GM08714 (cell line): ENCODE measurements at regions not wholly inside any gene's neighbourhood (a gene's known extent, or its start where the extent isn't known, plus 50 kb on each side); places are given as distances from the start of the nearest gene placed in this dataset.

ENCODE experiments used
- H3K4me3 ChIP-seq: fragments of 200-500 bp; sonication (Bioruptor generic); 2 replicates; pipeline ENCODE4 v1.5.1; 2014; ENCODE audit warnings: mild to moderate bottlenecking, low read length, inconsistent platforms
- ZNF274 ChIP-seq: IDR thresholded peaks from 2 replicates; pipeline ENCODE4 v1.6.1; 2012; ENCODE audit warnings: mild to moderate bottlenecking, low read depth, low read length

DNA sequence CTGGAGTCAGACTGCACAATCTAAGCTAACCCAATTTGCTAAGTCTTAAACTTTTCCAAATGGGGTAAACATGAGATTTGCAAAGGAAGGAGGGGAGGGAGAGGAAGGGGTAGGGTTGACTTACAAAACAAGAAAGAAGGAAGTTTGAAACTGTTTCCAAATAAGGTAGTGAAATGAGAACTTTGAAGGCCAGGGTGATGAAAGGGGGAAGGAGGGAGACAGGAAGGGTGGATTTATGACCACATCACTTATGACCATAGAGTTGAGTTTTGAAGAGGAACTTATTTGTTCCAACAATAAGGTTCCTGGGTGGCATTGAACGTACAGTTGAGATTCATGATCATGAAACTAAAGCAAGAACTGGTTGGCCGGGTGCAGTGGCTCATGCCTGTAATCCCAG lies 72.5 kb upstream of the DAPK1 start:
- no peak overlapping the region for H3K4me3 ChIP-seq

DNA sequence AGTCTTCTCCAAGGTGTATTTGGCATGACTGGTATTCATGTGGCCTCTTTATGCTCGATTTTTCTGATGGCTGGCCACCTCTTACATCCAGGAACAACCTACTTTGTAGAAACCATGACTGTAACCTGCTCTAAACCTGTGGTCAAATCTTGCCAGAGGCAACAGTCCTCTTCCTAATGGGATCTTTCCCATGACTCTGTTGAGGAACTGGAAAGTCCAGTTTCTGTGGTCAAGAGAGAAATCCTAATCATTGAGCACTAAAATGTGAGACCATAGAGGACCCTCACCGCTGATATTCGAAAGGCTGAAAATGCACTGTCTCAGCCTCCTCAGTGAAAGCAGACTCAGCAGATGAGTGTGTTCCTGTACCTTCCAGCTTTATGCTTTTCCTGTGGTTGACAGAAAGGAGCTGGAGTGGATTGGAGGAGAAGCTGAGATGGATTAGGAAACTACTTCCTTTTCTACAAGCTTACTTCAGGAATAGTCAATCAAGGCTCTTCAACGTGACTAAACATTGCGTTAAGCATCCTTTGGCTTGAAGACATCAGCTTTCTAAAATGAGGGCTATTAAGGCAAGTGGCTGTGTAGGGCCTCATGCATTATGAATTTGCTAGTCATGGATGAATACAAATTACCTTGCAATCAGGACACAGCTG lies 69.7 kb upstream of the DAPK1 start:
- no peak overlapping the region for H3K4me3 ChIP-seq
- TF ChIP-seq ZNF274: no peak

More for the DNA sequence above, 72.5 kb upstream of the DAPK1 start:
- no peak for TF ChIP-seq ZNF274

- no peak overlapping the region for H3K4me3 ChIP-seq
- TF ChIP-seq ZNF274: no peak
Measured at GRCh38 chr9:87428659-87429058, 69.0 kb upstream of the DAPK1 start.

- no peak for TF ChIP-seq ZNF274
- no peak overlapping the region for H3K4me3 ChIP-seq
Measured at GRCh38 chr9:87431837-87432236, 65.8 kb upstream of the DAPK1 start.

DNA sequence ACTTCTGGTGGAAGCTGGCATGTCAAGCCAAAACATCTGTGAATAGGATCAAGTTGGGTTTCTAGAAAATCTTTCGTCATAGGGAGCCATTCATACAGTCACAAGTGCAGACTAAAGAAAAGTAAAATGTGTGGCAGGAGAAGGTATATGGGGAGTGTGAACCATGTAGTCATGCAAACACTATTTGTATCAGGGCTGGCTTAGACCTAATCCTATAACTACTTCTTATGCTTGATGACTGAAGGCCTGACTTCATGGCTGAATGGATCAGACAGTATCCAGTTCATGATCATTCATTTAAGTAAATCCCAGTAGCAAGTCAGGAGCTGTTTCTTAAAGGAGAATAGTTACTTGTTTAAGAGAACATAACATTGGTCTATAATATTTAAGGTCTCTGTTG lies 63.8 kb upstream of the DAPK1 start:
- no peak for TF ChIP-seq ZNF274
- H3K4me3 ChIP-seq: no peak overlapping the region

DNA sequence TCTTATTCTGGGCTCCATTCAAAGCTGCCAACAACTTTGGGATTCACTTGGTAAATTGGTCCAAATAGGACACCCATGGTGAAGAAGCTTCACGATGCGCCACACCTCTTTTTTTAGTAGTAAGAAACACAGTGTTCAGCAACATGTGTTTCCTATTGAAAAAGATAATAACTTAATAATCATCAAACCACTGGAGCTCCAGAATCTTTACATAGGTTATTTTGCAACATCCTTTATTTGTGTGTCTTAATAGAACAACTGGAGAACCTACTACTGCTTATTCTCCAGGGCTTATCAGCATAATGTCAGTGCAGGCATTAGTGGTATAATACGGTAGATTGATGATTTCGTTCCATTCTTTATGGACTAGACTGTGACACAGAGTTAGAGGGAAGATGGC lies 63.3 kb upstream of the DAPK1 start:
- TF ChIP-seq ZNF274: no peak

GRCh38 chr9:87435189-87435880 lies 62.3 kb upstream of the DAPK1 start:
- TF ChIP-seq ZNF274: no peak
- no peak overlapping the region for H3K4me3 ChIP-seq

More for the DNA sequence above, 63.3 kb upstream of the DAPK1 start:
- H3K4me3 ChIP-seq: no peak overlapping the region

- no peak overlapping the region for H3K4me3 ChIP-seq
- TF ChIP-seq ZNF274: no peak
Measured at GRCh38 chr9:87436716-87437115, 61.0 kb upstream of the DAPK1 start.

DNA sequence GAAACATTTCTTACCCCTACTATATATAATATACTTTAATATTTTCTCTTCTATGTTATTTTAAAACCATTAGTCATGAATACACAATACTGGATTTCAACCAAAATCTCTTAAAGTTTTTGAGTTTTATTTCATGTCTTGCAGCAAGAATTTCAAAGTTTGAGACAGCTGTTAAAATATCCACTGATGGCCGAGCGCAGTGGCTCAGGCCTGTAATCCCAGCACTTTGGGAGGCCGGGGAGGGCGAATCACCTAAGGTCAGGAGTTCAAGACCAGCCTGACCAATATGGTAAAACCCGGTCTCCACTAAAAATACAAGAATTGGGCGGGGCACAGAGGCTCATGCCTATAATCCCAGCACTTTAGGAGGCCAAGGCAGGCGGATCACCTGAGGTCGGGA lies 59.7 kb upstream of the DAPK1 start:
- no peak overlapping the region for H3K4me3 ChIP-seq
- no peak for TF ChIP-seq ZNF274

- H3K4me3 ChIP-seq: no peak overlapping the region
- no peak for TF ChIP-seq ZNF274
Measured at GRCh38 chr9:87441251-87441650, 56.4 kb upstream of the DAPK1 start.

DNA sequence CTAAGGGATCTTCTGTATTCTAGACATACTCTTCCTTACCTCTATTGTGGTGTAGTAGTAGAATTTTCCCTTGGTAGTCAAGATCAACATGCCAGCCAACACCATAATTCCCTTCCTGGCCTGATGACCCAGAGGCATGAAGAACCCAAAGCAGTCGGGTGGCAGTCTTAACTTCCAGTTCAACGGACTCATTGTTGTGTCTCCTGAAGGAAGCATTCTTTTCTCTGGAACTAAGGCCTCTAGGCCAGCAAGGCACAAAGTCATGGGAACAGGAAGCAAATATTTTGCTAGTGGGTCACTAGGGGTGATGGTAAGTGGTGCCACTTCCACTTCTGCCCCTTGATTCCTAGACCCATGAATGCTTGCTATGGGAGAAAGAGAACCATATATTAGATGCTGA lies 55.2 kb upstream of the DAPK1 start:
- TF ChIP-seq ZNF274: no peak
- H3K4me3 ChIP-seq: no peak overlapping the region

DNA sequence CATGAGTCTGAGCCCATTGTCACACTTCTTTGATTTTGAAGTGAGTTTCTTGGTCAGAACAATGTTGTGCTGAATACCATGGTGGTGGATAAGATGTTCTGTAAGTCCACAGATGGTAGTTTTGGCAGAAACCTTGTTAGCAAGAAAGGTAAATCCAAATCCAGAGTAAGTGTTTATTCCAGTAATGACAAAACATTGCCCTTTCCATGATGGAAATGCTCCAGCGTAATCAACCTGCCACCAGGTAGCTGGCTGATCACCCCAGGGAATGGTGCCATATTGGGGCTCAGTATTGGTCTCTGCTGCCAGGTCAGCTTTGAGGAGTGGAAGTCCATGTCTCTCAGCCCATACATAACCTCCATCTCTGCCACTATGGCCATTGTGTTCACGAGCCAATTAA lies 54.7 kb upstream of the DAPK1 start:
- H3K4me3 ChIP-seq: no peak overlapping the region
- no peak for TF ChIP-seq ZNF274

- TF ChIP-seq ZNF274: no peak
- no peak overlapping the region for H3K4me3 ChIP-seq
Measured at GRCh38 chr9:87443461-87443860, 54.2 kb upstream of the DAPK1 start.

DNA sequence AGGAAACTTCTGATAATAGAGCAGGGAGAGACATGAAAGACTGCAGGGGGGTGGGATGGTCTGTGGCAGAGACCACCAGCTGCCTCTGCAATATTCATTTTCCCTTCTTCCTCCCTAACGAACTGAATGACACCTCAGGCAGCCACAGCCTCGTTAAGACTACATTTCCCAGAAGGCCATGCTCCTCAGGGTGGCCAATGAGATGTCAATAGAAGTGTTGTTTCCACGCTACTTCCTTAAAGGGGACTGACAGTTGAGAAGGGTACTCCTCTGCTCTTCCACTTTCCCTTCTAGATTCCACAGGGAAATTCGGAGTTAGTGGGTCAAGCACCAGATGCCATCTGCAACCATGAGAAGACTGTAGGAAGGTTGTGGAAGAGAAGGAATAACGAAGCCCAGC lies 52.0 kb upstream of the DAPK1 start:
- TF ChIP-seq ZNF274: no peak
- H3K4me3 ChIP-seq: no peak overlapping the region

DNA sequence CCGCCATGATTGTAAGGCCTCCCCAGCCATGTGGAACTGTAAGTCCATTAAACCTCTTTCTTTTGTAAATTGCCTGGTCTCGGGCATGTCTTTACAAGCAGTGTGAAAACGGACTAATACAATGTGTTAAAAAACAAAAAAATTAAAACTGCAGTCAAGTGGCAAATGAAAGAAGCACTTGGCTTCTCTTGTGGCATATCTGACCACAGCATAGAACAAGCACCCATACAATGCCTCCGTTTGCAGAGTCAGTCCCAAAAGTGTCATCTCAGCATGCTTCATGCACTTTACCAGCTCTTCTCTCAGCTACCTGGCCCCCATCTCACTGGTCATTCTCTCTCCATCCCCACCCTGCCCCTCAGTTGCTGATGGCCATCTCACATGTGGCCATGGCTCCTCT lies 51.1 kb upstream of the DAPK1 start:
- H3K4me3 ChIP-seq: no peak overlapping the region
- no peak for TF ChIP-seq ZNF274
